IgD-negative memory B cell (primary cell): ENCODE measurements at regions not wholly inside any gene's neighbourhood (a gene's known extent, or its start where the extent isn't known, plus 50 kb on each side); places are given as distances from the start of the nearest gene placed in this dataset.
A peak's percentile ranks its signal among the peaks of the same experiment; 100 is the strongest.
"Not testable (repeated sequence)": the region's sequence is repeated elsewhere in the genome, so short reads cannot be mapped to it uniquely, and the experiment has no call there.

Experiments used
- H3K27ac Mint-ChIP-seq, 3 donors: one replicate each; pipeline ENCODE4 v1.8.0; 2020 to 2022; ENCODE audit warnings: mild to moderate bottlenecking in 3 of 3, mixed read lengths in 3 of 3, moderate library complexity in 1 of 3
- H3K27me3 Mint-ChIP-seq: one replicate; pipeline ENCODE4 v1.8.0; 2021; ENCODE audit warnings: mixed read lengths
- H3K36me3 Mint-ChIP-seq: one replicate; pipeline ENCODE4 v1.8.0; 2020; ENCODE audit warnings: mild to moderate bottlenecking, mixed read lengths
- H3K4me1 Mint-ChIP-seq, 3 donors: one replicate each; pipeline ENCODE4 v1.8.0; 2020 to 2022; ENCODE audit warnings: mixed read lengths in 3 of 3, mild to moderate bottlenecking in 1 of 3
- H3K4me3 Mint-ChIP-seq, 4 donors: one replicate each; pipeline ENCODE4 v1.8.0; 2020 to 2022; ENCODE audit warnings: mild to moderate bottlenecking in 4 of 4, mixed read lengths in 4 of 4, moderate library complexity in 3 of 4
- H3K9me3 Mint-ChIP-seq, 3 donors: one replicate each; pipeline ENCODE4 v1.8.0; 2020 to 2021; ENCODE audit warnings: mixed read lengths in 3 of 3, mild to moderate bottlenecking in 1 of 3

DNA sequence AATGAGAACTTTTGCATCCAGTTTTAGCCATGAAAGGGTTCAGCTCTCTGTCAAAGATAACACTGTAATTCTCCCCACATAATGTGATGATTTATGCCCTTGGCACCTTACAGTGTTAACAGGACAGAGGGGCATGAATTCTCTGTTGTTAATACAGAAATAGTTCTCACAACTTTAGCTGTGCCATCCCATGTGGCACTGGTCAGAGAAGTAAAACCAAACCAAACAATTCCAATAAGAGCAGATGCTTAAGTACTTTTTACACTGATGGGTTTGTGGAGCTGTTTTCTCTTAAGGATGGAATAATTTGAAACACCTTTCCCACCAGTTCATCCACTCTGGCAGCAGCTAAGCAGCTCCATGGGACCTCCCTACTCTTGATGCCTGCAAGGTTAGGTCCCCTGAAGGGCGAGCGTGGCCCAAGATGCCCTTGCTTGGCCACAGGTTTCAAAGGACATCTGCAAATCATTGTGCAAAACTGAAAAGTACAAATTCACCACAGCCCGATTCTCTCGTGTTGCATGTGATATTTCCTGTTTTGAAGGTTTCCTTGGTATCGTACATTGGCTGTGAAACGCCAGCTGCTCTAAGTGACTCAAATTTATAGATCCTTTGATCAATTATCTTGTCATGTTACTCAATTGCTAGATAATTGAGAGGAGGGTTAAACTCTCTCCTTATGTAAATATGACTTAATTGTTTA is 82.5 kb upstream of the CREB5 start:
- Mint-ChIP-seq H3K36me3 (peaks cover 7% of the 10 kb centered on the region), H3K27me3 (no peaks in the 10 kb centered on the region), H3K4me3 (peak overlapping the region in 2 of 4 donors; percentile 68 to 72), H3K4me1 (peaks cover 13 to 22% (median 19%) of the 10 kb centered on the region in 3 donors), H3K9me3 (peaks cover 0 to 8% (median 0%) of the 10 kb centered on the region in 3 donors), H3K27ac (peak overlapping the region in 1 of 3 donors; percentile 64)

DNA sequence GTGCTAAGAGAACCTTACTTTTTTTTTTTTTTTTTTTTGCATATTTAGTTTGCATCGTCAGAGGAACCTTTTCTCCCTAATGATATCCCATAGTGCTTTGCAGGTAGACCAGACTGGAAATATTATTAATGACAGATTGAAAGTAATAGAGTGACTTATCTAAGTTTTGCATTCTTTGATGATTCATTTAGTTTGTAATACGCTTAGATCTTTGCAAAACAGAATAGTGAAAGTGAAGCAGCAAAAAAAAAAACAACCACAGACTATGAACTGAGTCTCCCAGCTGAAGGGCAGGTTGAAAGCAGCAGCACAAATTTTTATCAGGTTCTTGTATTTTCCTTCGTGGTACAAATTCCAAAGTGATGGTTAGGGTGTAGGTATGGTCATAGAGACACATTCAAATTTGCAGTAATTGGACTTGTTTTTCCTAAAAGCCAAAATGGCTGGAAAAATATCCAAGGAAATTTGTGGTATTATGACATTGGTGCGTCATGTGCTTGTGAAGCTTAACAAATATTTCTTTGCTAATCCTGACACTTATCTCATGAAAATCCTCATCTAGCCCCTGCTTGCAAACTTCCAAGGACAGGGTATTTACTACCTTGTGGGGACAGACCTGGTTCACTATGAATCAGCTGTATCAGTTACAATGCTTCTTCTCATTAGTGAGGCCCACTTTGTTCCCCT is 81.8 kb upstream of the CREB5 start:
- peaks cover 5% of the 10 kb centered on the region for H3K36me3 Mint-ChIP-seq
- peaks cover 13 to 22% (median 19%) of the 10 kb centered on the region in 3 donors for H3K4me1 Mint-ChIP-seq
- H3K9me3 Mint-ChIP-seq: peaks cover 0 to 8% (median 0%) of the 10 kb centered on the region in 3 donors
- H3K4me3 Mint-ChIP-seq: peak overlapping the region in 3 of 4 donors; percentile 54 to 72 (median 68)
- no peaks in the 10 kb centered on the region for H3K27me3 Mint-ChIP-seq
- no peak overlapping the region for H3K27ac Mint-ChIP-seq

DNA sequence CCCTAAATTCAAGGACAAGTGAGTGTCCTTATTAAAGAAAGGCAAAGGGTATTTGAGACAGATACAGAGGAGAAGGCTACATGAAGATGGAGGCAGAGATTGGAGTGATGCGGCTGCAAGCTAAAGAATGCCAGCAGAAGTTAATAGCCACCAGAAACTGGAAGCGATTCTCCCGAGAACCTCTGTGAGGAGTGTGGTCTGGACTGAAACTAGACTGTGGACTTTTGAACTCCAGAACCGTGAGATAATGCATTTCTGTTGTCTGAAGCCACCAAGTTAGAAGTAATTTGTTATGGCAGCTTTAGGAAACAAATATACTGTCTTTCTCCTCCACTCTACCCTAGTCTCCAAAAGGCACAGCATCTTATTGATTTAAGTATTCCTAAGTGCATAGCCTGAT is 80.3 kb upstream of the CREB5 start:
- Mint-ChIP-seq H3K4me1 (peaks cover 13 to 22% (median 19%) of the 10 kb centered on the region in 3 donors), H3K27me3 (no peaks in the 10 kb centered on the region), H3K9me3 (peaks cover 0 to 8% (median 0%) of the 10 kb centered on the region in 3 donors), H3K36me3 (peaks cover 5% of the 10 kb centered on the region), H3K27ac (no peak overlapping the region), H3K4me3 (peak overlapping the region in 1 of 4 donors; percentile 11)

DNA sequence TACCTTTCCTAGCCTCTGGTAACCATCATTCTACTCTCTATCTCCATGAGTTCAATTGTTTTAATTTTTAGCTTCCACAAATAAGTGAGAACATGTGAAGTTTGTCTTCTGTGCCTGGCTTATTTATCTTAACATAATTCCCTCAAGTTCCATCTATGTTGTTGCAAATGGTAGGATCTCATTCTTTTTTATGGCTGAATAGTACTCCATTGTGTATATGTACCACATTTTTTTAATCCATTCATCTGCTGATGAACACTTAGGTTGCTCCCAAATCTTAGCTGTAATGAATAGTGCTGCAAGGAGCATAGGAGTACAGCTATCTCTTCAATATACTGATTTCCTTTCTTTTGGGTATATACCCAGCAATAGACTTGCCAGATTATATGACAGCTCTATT is 78.8 kb upstream of the CREB5 start:
- not testable (repeated sequence) for H3K27ac Mint-ChIP-seq, H3K4me3 Mint-ChIP-seq
- H3K4me1 Mint-ChIP-seq: peaks cover 13 to 22% (median 19%) of the 10 kb centered on the region in 3 donors

DNA sequence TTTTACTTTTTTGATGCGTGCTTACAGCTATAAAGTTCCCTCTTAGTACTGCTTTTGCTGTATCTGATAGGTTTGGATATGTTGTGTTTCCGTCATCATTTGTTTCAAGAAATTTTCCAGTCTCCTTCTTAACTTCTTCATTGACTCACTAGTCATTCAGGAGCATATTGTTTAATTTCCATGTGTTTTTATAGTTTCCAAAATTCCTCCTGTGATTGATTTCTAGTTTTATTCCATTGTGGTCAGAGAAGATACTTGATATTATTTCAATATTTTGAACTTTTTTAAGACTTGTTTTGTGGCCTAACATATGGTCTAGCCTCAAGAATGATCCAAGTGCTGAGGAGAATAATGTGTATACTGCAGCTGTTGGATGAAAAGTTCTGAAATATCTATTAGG is 75.5 kb upstream of the CREB5 start:
- Mint-ChIP-seq H3K4me1 (no peaks in the 10 kb centered on the region), H3K9me3 (peaks cover 0 to 8% (median 2%) of the 10 kb centered on the region in 3 donors), H3K27me3 (no peaks in the 10 kb centered on the region), H3K27ac (no peak overlapping the region), H3K4me3 (no peak overlapping the region), H3K36me3 (no peaks in the 10 kb centered on the region)

More for the DNA sequence above, 78.8 kb upstream of the CREB5 start:
- not testable (repeated sequence) for H3K36me3 Mint-ChIP-seq, H3K9me3 Mint-ChIP-seq, H3K27me3 Mint-ChIP-seq

DNA sequence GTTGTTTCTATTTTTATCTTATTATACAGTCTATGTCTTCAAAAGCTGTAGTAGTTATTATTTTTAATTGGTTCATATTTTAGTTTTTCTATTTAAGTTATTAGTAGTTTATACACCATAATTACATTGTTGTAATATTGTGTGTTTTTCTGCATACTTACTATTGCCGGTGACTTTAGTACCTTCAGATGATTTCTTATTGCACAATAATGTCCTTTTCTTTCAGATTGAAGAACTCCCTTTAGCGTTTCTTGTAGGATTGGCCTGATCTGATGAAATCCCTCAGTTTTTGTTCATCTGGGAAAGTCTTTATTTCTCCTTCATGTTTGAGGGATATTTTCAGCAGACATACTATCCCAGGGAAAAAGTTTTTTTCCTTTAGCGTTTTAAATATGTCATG is 74.3 kb upstream of the CREB5 start:
- Mint-ChIP-seq H3K27ac (no peak overlapping the region), H3K4me1 (no peaks in the 10 kb centered on the region), H3K36me3 (no peaks in the 10 kb centered on the region), H3K9me3 (peaks cover 0 to 8% (median 2%) of the 10 kb centered on the region in 3 donors), H3K27me3 (no peaks in the 10 kb centered on the region), H3K4me3 (no peak overlapping the region)

DNA sequence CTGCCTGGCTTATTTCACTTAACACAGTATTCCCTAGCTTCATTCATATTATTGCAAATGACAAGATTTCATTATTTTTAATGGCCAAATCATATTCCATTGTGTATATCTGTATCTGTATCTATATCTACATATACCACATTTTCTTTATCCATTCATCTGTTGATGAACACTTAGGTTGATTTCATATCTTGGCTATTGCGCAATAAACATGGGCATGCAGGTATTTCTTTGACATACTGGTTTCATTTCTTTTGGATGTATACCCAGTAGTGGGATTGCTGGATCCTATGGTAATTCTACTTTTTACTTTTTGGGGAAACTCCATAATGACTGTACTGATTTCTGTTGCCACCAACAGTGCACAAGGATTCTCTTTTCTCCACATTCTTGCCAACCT is 68.9 kb upstream of the CREB5 start:
- H3K4me3 Mint-ChIP-seq: no peak overlapping the region

DNA sequence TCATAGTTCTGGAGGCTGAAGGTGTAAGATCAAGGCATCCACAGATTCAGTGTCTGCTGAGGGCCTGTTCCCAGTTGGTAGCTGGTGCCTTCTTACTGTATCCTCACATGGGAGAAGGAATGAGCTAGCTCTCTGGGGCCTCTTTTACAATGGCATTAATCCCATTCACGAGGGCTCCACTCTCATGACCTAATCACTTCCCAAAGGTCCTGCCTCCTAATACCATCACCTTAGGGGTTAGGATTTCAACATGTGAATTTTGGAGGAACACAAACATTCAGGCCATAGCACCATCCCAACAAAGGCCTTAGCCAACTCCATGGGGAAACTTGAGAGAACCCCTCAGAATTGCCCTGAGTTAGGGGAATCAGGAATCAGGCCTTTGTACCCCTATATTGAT is 66.1 kb upstream of the CREB5 start:
- no peaks in the 10 kb centered on the region for H3K36me3 Mint-ChIP-seq
- H3K9me3 Mint-ChIP-seq: peaks cover 0 to 2% (median 0%) of the 10 kb centered on the region in 3 donors
- H3K4me1 Mint-ChIP-seq: no peaks in the 10 kb centered on the region
- no peak overlapping the region for H3K27ac Mint-ChIP-seq
- H3K27me3 Mint-ChIP-seq: peaks cover 1% of the 10 kb centered on the region
- H3K4me3 Mint-ChIP-seq: no peak overlapping the region

More for the DNA sequence above, 68.9 kb upstream of the CREB5 start:
- Mint-ChIP-seq H3K27me3 (no peaks in the 10 kb centered on the region), H3K36me3 (no peaks in the 10 kb centered on the region), H3K4me1 (no peaks in the 10 kb centered on the region), H3K9me3 (peaks cover 0 to 4% (median 0%) of the 10 kb centered on the region in 3 donors), H3K27ac (no peak overlapping the region)

DNA sequence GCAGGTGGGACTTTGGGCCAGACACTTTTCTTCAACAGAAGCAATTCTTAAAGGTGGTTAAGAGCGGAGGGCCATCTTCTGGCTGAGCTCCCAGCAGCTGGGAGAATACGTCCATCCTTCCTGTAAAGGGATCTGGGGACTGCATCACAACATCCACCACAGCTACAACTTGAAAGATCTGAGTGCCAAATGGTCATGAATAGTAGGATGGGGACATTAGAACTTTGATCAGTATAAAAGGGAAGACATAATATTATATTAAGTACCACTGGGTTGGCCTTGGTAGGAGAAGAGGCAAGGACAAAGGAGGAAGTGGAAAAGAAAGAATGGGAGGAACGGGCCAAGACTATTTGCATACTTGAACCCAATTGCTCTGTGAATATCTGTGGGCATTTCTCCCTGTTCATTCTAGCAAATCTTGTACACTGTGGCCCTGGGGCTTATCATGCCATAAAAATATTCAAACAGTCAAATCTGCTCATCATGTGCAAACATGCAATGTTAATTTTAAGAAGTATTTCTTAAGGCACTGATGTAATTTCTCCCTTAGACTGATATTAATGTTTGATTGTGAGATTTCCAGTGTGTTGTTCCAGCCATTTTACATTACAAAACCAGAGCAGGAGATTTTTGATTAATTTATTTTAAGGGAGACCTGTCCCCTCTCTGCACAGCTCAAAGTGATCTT is 65.5 kb upstream of the CREB5 start:
- Mint-ChIP-seq H3K36me3 (no peaks in the 10 kb centered on the region), H3K4me1 (no peaks in the 10 kb centered on the region), H3K9me3 (peaks cover 0 to 2% (median 0%) of the 10 kb centered on the region in 3 donors), H3K27me3 (peaks cover 1% of the 10 kb centered on the region), H3K4me3 (no peak overlapping the region), H3K27ac (no peak overlapping the region)

DNA sequence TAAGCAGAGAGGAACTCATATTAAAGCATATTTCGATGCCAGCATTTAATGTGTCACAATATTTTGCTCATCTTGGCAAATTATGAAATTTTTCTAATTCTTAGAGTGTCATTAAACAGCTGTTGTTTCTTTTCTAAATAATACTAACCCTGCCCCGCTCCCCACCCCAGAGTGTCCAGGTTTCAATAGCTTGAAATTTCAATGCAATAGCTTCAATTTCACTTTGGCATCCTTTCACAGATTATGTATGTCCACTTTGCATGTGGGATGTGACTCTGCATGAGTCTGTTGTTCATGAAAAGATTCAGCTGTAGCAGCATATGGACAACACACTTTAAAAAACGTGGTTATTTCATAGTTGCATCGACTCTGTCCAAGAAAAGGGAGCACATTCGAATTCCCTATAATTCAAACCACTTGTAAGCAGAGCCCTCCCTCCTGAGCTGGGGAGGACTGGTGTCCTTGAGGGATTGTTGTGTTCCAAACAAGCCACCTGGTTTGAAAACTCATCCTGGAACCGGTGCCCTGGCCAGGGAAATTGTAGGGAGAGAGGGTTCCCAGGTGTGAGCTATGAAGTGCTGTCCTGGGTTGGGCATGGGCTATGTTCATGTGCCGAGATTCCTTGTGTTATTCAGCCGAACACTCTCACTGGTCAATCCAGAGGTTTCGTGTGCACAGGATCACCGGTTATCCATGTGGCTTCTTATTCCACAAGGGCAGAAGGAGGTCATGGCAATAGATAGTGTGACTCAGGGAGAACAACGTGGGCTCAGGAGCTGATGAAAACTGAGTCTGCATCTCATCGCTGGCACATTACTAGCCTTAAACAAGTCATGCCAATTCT is 64.6 kb upstream of the CREB5 start:
- H3K9me3 Mint-ChIP-seq: peaks cover 0 to 2% (median 0%) of the 10 kb centered on the region in 3 donors
- no peak overlapping the region for H3K27ac Mint-ChIP-seq
- H3K27me3 Mint-ChIP-seq: peaks cover 1% of the 10 kb centered on the region
- no peak overlapping the region for H3K4me3 Mint-ChIP-seq
- H3K36me3 Mint-ChIP-seq: no peaks in the 10 kb centered on the region
- no peaks in the 10 kb centered on the region for H3K4me1 Mint-ChIP-seq

DNA sequence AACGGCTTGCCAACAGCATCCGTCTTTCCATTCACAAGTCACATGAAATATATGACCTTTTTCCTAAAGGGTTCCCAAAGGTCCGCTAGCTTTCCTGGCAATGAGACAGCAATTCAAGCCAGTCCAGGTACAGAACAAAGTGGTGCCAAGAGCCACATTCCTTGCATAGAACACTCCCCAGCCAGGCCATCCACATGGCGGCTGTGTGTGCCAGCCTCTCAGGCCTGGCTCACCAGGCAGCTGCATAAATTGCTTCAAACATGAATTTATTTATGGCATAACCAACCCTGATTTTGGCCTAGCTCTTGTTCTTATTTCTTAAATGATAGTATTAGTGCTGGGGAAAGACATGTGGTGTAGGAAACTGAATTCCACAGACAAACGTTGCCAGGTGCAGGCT is 63.7 kb upstream of the CREB5 start:
- Mint-ChIP-seq H3K36me3 (no peaks in the 10 kb centered on the region), H3K4me1 (no peaks in the 10 kb centered on the region), H3K27me3 (peaks cover 1% of the 10 kb centered on the region), H3K9me3 (peaks cover 0 to 2% (median 0%) of the 10 kb centered on the region in 3 donors), H3K4me3 (no peak overlapping the region), H3K27ac (no peak overlapping the region)

DNA sequence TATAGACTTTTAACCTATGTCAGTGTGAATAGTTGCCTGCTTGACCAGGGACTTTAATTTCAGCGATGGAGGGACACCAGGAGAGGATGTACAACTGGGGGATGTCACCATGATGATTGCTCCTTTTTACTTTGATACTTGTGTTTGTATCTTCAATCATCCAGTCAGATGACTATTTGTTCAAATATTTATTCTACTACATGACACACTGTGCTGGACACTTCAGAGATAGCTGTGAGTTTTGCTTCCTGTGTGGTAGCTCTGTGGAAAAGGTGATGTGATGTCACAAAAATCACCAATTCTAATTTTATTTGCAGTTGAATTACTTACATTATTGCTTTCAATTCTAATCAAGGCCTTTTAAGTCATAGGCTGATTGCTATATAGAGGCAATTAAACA is 62.7 kb upstream of the CREB5 start:
- Mint-ChIP-seq H3K4me3 (no peak overlapping the region), H3K36me3 (no peaks in the 10 kb centered on the region), H3K27ac (no peak overlapping the region), H3K27me3 (peaks cover 1% of the 10 kb centered on the region), H3K4me1 (no peaks in the 10 kb centered on the region), H3K9me3 (peaks cover 0 to 2% (median 0%) of the 10 kb centered on the region in 3 donors)

DNA sequence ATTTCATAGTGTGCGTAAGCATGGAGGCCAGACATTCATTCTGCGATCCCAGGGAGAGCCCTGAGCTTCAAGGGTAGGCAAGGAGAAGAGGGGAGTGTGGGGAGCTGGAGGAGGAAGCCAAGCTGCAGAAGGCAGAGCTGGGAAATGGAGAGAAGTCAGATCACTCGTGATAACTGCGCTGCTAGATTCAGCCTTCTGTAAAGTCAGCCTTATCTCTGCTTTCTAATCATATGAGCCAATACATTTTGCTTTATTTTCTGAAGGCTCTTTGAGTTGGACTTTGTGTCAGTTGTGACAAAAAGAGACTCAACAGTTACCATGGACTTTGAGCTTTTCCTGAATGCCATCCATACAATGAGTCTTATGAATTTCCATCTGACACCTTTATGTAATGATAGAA is 61.7 kb upstream of the CREB5 start:
- H3K27me3 Mint-ChIP-seq: peaks cover 1% of the 10 kb centered on the region
- H3K27ac Mint-ChIP-seq: no peak overlapping the region
- H3K4me1 Mint-ChIP-seq: no peaks in the 10 kb centered on the region
- H3K36me3 Mint-ChIP-seq: no peaks in the 10 kb centered on the region
- no peaks in the 10 kb centered on the region for H3K9me3 Mint-ChIP-seq
- H3K4me3 Mint-ChIP-seq: no peak overlapping the region

DNA sequence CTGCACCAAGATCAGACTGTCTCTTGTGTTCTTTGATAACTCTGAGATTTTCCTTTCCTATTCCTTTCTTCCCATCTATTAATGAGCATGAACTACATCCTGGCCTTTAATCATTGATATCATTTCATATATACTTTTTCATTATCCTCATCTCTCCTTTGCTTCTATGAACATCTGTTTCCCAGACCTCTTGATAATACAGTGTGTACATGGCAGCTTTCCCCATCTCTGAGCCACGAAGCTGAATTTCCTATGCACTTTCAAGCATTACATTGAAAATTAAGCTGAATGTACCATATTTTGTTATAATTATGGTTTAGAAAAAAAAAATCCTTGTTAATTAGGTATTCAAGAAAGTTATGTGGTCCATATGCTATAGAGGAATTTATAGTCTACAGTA is 60.9 kb upstream of the CREB5 start:
- H3K36me3 Mint-ChIP-seq: no peaks in the 10 kb centered on the region
- H3K4me1 Mint-ChIP-seq: no peaks in the 10 kb centered on the region
- no peak overlapping the region for H3K27ac Mint-ChIP-seq

More for the DNA sequence above, 60.9 kb upstream of the CREB5 start:
- Mint-ChIP-seq H3K4me3 (no peak overlapping the region), H3K27me3 (peaks cover 1% of the 10 kb centered on the region), H3K9me3 (no peaks in the 10 kb centered on the region)
